Activated CD4-positive, CD25-positive, alpha-beta regulatory T cell treated with anti-CD3 and anti-CD28 coated beads, Interleukin-2, amount 50 U/mL, for 24 hours (primary cell): ENCODE measurements at regions not wholly inside any gene's neighbourhood (a gene's known extent, or its start where the extent isn't known, plus 50 kb on each side); places are given as distances from the start of the nearest gene placed in this dataset.
"Not testable (repeated sequence)": the region's sequence is repeated elsewhere in the genome, so short reads cannot be mapped to it uniquely, and the experiment has no call there.

Experiments used
- ATAC-seq, 2 donors: fragments of 150-1000 bp; cut with Tn5 transposase; one replicate each; pipeline ENCODE4 v1.10.0; 2021; ENCODE audit warnings: mild to moderate bottlenecking in 1 of 2, moderate library complexity in 1 of 2

GRCh38 chr6:140563728-140564127 is 1189.3 kb upstream of the CITED2 start:
- ATAC-seq = no peak

GRCh38 chr6:140561701-140562100 is 1187.3 kb upstream of the CITED2 start:
- ATAC-seq = no peak

GRCh38 chr6:140560671-140561070 is 1186.2 kb upstream of the CITED2 start:
- no peak for ATAC-seq

GRCh38 chr6:140559458-140559857 is 1185.0 kb upstream of the CITED2 start:
- ATAC-seq = no peak

GRCh38 chr6:140554421-140554820 is 1180.0 kb upstream of the CITED2 start:
- ATAC-seq = no peak

DNA sequence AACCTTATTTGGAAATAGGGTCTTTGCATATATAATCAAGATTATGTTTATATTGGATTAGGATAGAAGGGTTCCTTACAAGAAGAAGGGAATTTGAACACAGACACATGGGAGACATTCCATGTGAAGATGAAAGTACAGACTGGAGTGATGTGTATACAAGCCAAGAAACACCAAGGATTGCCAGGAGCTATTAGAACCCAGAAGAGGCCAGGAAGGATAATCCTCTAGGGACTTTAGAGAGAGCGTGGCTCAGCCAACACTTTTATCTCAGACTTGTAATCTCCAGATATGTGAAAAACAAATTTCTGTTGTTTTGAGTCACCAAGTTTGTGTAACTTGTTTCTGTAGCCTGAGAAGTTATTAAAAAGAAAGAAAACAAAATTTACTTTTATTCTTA is 1173.9 kb upstream of the CITED2 start:
- ATAC-seq = no peak

DNA sequence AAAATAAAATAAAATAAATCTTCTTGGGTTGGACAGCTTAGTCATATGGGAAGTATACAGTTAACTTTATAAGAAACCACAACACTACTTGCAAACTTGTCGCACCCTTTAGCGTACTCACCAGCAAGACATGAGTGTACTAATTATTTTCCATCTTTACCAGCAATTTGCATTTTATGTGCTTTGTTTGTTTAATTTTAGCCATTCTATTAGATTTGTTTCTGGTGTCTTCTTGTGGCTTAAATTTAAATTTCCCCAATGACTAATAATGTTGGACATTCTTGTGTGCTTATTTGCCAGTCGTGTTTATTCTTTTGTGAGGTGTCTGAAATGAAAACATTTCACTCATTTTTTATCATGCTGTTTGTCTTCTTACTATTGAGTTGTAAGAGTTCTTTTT is 1172.2 kb upstream of the CITED2 start:
- no peak for ATAC-seq

- ATAC-seq = no peak
Measured at GRCh38 chr6:140544431-140544830, 1170.0 kb upstream of the CITED2 start.

GRCh38 chr6:140542863-140543262 is 1168.4 kb upstream of the CITED2 start:
- ATAC-seq = no peak

GRCh38 chr6:140541288-140541687 is 1166.8 kb upstream of the CITED2 start:
- ATAC-seq = no peak

- ATAC-seq = no peak
Measured at GRCh38 chr6:140540743-140541142, 1166.3 kb upstream of the CITED2 start.

DNA sequence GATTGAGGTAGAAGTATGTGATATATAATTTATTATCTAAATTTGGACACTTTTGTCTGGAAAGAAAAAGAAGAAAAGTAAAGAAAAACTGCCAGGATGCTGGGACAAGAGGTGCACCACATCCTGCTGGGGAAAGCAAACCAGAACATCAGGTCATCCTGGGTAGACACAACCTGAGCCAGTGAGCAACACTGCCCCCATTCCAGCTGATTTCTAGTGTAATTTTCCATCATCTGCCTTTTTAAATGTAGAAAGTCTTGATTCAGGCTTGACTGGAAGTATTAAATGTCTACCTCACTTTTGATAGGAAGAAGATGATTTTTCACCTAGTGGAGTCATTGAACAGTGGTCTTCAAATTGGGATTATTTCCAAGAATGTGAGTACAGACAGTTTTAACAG is 1164.5 kb upstream of the CITED2 start:
- ATAC-seq = no peak

DNA sequence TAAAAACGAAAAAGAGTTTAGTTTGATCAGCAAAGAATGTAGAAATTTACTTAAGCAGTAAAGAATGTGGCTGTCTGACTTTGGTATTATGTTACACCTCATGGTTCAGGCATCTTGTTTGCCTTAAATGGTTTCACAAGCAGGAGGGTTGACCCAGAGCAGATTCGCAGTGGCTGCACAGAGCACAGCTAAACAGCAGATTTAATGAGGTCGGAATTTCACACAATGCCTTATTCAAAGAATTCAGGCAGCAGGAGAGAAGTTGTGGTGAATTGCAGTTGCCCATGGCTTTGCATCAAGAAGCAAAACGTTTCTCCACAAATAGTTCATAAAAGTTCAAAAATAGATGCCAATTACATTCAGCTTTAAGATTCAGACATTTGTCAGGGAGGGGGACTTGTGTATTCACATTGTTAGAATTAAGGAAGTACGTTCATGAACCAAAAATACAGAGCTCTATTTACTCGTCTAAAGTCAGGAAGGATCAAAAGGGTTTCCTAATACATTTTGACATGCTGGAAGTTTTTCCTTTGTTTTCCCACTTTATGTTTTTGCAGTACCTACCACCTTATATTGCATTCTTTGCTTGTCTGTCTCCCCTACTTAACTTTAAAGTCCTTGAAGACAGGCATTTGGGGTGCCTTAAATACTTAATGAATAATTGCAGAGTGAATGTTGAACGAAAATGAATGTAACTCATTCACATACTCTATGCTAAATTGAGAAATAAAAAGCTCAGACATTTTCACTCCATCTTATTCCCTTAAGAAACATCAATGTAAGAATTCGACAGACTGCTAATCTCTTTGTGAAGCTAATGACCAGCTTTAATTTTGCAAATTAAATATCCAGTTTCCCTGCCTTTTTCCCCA is 1163.6 kb upstream of the CITED2 start:
- ATAC-seq = no peak

GRCh38 chr6:140537211-140537610 is 1162.8 kb upstream of the CITED2 start:
- no peak for ATAC-seq

DNA sequence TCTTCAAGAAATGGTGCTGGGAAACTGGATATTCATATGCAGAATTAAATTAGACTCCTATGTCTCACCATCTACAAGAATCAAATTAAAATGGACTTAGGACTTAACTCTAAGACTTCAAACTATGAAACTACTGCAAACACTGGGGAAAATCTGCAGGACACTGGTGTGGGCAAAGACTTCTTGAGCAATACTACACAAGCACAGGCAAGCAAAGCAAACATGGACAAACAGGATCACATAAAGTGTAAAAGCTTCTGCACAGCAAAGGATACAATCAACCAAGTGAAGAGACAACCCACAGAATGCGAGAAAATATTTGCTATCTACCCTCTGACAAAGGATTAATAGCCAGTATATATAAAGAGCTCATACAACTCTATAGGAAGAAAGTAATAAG is 1161.1 kb upstream of the CITED2 start:
- no peak for ATAC-seq

GRCh38 chr6:140533526-140533925 is 1159.1 kb upstream of the CITED2 start:
- ATAC-seq = no peak

- no peak for ATAC-seq
Measured at GRCh38 chr6:140504776-140505175, 1130.3 kb upstream of the CITED2 start.

GRCh38 chr6:140500849-140501248 is 1126.4 kb upstream of the CITED2 start:
- no peak for ATAC-seq

- ATAC-seq = no peak
Measured at GRCh38 chr6:140499607-140500006, 1125.2 kb upstream of the CITED2 start.

DNA sequence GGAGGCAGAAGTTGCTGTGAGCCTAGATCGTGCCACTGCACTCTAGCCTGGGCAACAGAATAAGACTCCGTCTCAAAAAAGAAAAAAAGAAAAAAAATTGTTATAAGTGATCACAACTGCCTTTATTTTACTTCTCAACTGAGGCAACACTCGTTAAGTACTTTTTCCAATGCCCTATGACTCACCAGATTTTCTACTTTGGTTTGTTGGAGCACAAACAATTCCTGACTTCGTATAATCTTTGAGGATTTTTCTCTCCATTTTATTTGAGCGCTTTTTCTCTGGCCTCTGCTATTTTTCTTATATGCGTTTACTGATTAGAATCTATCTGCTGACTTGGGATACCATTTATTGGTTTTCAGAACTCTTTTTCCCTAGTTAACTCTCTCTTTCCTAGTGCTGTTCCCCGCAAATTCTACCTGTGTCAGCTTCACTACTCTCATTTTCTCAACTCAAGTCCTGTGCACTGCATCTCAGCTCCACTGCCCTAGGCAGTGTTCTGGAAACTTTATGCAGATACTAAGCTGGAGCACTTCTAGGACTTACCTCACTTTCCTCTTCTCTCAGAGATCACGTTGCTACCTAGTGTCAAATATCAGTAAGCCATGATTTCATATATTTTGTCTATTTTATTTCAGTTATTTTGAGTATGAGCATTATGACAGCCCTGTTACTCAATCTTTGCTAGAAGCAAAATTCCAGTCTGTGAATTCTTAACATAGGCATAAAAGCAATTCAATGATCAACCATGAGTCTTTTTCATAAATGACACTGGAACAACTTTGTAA is 1120.1 kb upstream of the CITED2 start:
- ATAC-seq = no peak

DNA sequence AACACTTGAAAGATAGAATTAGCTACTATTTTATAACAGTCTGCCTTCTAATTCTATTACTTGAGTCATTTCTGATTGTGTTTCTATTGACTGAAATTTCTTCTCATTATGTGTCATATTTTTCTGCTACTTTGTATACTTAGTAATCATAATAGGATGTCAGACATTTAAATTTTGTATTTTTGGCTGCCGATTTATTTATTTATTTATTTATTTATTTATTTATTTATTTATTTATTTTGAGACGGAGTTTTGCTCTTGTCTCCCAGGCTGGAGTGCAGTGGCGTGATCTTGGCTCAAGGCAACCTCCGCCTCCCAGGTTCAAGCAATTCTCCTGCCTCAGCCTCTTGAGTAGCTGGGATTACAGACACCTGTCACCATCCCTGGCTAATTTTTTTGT is 1119.0 kb upstream of the CITED2 start:
- ATAC-seq = not testable (repeated sequence)

DNA sequence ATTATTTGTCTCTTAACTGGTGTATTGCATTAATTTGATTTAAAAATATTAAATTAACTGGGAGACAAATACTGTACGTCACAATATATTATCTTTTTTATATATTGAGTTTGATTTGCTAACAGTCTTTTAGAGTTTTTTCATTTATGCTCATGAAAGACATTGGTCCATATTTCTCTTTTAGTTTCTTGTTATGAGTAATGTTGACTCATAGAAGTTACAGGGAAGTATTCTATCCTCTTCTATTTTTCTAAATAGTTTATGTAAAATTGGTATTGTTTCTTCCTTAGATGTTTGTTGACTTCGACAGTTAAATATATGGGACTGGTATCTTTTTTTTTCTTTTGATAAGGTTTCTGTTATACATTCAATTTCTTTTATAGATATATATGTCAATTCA is 1115.6 kb upstream of the CITED2 start:
- ATAC-seq = no peak

- no peak for ATAC-seq
Measured at GRCh38 chr6:140487586-140487985, 1113.1 kb upstream of the CITED2 start.
